WERI-Rb-1 (cell line): ENCODE measurements at regions not wholly inside any gene's neighbourhood (a gene's known extent, or its start where the extent isn't known, plus 50 kb on each side); places are given as distances from the start of the nearest gene placed in this dataset.

Experiments used
- DNase-seq: peaks from one replicate; pipeline ENCODE4 v3.0.0-alpha.2; 2020
- H3K27ac ChIP-seq: fragments of 250-450 bp; sonication (Bioruptor Pico); 2 replicates; pipeline ENCODE4 v1.5.1; 2020; ENCODE audit warnings: mild to moderate bottlenecking, moderate library complexity
- H3K27me3 ChIP-seq: fragments of 250-450 bp; sonication (Bioruptor Pico); 2 replicates; pipeline ENCODE4 v1.5.1; 2021; ENCODE audit warnings: mild to moderate bottlenecking, low read depth, moderate library complexity; ENCODE audit not compliant: insufficient read depth, severe bottlenecking
- H3K36me3 ChIP-seq: fragments of 250-450 bp; sonication (Bioruptor Pico); 2 replicates; pipeline ENCODE4 v1.5.1; 2020; ENCODE audit warnings: mild to moderate bottlenecking, moderate library complexity
- H3K4me3 ChIP-seq: 2 replicates; pipeline ENCODE4 v1.5.1; 2011; ENCODE audit warnings: low read depth, mild to moderate bottlenecking, control low read depth, low read length
- H3K9me3 ChIP-seq: fragments of 250-450 bp; sonication (Bioruptor Pico); 2 replicates; pipeline ENCODE4 v1.5.1; 2021; ENCODE audit warnings: mild to moderate bottlenecking, moderate library complexity; ENCODE audit not compliant: severe bottlenecking
- TF ChIP-seq, protein P1 (sequence below): IDR thresholded peaks from 2 replicates; pipeline ENCODE4 v1.5.1; 2011; ENCODE audit warnings: low read depth, mild to moderate bottlenecking, control low read depth, inconsistent platforms, low read length

DNA sequence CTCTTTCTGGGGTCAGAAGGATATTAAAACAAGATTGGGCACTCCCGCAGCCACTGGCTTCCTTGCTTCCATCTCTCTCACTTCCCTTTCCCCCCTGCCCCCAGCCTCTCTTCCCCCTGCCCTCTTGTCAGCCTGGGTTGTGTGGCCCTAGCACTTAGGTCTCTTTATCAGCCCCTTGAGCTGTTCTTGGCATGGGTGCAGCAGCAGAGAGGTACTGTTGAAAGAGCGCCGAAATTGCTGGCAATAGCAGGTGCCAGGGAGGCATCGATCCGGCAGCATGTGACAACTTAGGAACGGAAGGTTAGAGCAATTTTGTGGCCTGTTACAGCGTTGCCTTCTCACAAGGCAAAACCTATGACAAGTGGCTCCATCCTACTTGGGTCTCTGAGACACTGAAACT, 333.1 kb upstream of the IGFBP7 start:
- Histone ChIP-seq H3K9me3 (no peaks in the 10 kb centered on the region), H3K27ac (no peak overlapping the region), H3K4me3 (no peak overlapping the region), H3K36me3 (no peaks in the 10 kb centered on the region), H3K27me3 (no peaks in the 10 kb centered on the region)
- DNase-seq = no peak
- TF ChIP-seq, protein P1, sequence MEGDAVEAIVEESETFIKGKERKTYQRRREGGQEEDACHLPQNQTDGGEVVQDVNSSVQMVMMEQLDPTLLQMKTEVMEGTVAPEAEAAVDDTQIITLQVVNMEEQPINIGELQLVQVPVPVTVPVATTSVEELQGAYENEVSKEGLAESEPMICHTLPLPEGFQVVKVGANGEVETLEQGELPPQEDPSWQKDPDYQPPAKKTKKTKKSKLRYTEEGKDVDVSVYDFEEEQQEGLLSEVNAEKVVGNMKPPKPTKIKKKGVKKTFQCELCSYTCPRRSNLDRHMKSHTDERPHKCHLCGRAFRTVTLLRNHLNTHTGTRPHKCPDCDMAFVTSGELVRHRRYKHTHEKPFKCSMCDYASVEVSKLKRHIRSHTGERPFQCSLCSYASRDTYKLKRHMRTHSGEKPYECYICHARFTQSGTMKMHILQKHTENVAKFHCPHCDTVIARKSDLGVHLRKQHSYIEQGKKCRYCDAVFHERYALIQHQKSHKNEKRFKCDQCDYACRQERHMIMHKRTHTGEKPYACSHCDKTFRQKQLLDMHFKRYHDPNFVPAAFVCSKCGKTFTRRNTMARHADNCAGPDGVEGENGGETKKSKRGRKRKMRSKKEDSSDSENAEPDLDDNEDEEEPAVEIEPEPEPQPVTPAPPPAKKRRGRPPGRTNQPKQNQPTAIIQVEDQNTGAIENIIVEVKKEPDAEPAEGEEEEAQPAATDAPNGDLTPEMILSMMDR = no peak

DNA sequence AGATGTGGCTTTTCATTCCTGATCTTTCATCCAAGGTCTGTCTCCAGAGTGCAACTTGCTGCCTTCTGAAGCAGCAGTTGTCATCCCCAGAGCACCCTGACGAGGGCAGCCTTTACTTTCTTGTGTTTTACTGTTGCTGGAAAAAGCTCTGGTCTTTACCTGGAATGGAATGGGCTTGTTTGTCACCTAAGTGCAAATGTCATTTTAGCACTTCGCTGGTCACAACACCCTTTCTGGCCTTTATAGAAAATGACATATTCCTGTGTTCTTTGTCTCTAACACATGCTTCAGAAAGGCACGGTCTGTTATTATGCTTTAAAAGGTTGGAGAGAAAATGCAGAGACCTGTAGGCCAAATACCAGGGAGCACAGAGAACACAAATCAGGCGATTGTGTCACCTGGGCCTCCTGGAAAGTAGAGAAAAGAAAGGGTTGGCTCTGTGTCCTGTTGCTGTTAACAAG, 332.7 kb upstream of the IGFBP7 start:
- DNase-seq = peak; percentile 66
- Histone ChIP-seq H3K27me3 (no peaks in the 10 kb centered on the region), H3K9me3 (no peaks in the 10 kb centered on the region), H3K27ac (no peak overlapping the region), H3K36me3 (no peaks in the 10 kb centered on the region), H3K4me3 (no peak overlapping the region)
- TF ChIP-seq, protein P1 = peak; percentile 91

DNA sequence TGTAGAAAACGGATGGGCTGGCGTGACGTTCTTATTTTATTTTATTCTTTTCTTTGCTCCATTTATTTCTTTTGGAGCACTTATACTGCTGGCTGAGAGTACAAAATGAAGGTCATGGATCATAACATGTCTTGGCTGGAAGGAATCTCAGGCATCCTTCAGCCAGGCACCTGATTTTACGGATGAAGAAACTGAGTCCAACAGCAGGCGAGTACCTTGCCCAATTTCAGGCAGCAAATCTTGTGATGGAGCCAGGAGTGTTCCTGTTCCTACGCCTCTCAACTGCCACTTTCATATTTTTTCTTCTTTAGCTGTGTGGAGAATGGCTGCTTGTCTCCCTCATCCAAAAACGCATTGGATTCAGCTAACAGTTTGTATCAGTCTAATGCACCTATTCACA, 332.1 kb upstream of the IGFBP7 start:
- H3K27me3 ChIP-seq = no peaks in the 10 kb centered on the region
- no peak overlapping the region for H3K4me3 ChIP-seq
- H3K36me3 ChIP-seq = no peaks in the 10 kb centered on the region
- H3K27ac ChIP-seq = no peak overlapping the region
- DNase-seq = no peak
- TF ChIP-seq, protein P1 = no peak
- H3K9me3 ChIP-seq = no peaks in the 10 kb centered on the region

DNA sequence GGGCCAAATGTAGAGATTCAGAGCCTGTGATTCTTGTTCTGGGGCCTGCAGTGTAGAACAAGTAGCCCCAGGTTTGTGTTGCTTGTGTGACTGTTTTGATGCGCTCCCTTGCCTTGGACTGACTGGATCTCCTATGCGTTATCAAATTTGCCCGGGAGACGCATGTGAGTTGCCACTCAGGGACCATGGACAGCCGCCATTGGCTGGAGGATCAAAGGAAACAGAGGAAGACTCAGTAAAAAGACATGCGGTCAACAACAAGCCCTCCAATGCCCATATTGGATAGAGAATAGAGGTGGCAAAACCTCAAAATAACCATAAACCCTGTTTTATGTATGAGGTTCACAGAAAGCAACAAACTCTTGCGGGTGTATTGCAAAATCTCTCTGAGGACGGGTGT, 327.5 kb upstream of the IGFBP7 start:
- Histone ChIP-seq H3K4me3 (no peak overlapping the region), H3K9me3 (no peaks in the 10 kb centered on the region), H3K27me3 (no peaks in the 10 kb centered on the region), H3K36me3 (no peaks in the 10 kb centered on the region), H3K27ac (no peak overlapping the region)
- DNase-seq = no peak
- TF ChIP-seq, protein P1 = no peak

DNA sequence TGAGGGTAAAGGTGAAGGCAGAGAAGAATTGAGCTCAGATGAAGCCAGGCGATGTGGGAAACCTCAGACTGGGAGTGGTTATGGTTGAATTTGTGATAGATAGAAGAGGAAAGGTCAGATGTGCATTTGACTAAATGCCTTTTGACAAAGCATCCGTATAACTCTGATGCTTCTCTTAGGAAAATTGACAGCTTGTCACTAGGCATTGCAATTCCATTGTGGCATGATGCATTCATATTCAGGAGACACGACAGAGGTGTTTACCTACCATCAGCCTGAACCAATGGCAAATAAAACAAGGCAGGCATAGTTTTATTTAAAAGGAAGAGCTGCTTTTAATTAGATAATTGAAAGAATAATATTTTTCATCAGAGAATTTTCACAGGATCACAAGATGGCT, 325.1 kb upstream of the IGFBP7 start:
- DNase-seq = no peak
- TF ChIP-seq, protein P1 = no peak
- H3K4me3 ChIP-seq = no peak overlapping the region
- no peaks in the 10 kb centered on the region for H3K9me3 ChIP-seq
- H3K27me3 ChIP-seq = no peaks in the 10 kb centered on the region
- no peaks in the 10 kb centered on the region for H3K36me3 ChIP-seq
- no peak overlapping the region for H3K27ac ChIP-seq

DNA sequence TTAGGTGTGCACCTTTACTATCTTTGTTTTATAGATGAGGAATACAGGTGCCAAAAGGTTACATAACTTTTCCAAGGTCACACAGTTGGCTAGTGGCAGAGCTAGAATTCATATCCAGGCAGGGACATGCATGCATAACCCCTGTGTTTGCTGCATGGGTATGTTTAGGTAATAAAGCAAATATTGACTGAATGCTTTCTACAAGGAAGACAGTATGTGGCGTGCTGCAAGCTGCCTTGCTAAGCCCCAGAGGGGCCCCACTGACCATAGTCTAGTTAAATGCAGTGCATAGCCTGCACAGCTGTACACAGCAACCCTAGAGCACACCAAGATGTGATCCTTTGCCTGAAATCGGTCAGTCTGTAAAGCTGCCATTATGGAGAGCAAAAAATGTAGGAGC, 320.5 kb upstream of the IGFBP7 start:
- H3K36me3 ChIP-seq = no peaks in the 10 kb centered on the region
- no peak for DNase-seq
- TF ChIP-seq, protein P1 = no peak
- H3K4me3 ChIP-seq = no peak overlapping the region
- H3K9me3 ChIP-seq = no peaks in the 10 kb centered on the region
- no peak overlapping the region for H3K27ac ChIP-seq
- no peaks in the 10 kb centered on the region for H3K27me3 ChIP-seq
